H9 (cell line): ENCODE measurements at regions not wholly inside any gene's neighbourhood (a gene's known extent, or its start where the extent isn't known, plus 50 kb on each side); places are given as distances from the start of the nearest gene placed in this dataset.
"Not testable (repeated sequence)": the region's sequence is repeated elsewhere in the genome, so short reads cannot be mapped to it uniquely, and the experiment has no call there.

Experiments used
- DNase-seq: peaks from one replicate; pipeline ENCODE4 v3.0.0-alpha.2; 2017
- H2AFZ ChIP-seq: one replicate; pipeline ENCODE4 v1.6.1; 2013; ENCODE audit warnings: mild to moderate bottlenecking, low read length, control low read depth, moderate library complexity
- H2AK5ac ChIP-seq: 2 replicates; pipeline ENCODE4 v1.6.1; 2013; ENCODE audit warnings: low read length, control low read depth, mixed read lengths; ENCODE audit not compliant: insufficient read length
- H2BK120ac ChIP-seq: one replicate; pipeline ENCODE4 v1.6.1; 2013; ENCODE audit warnings: low read depth, mild to moderate bottlenecking, low read length, control low read depth, inconsistent platforms; ENCODE audit not compliant: poor library complexity, severe bottlenecking
- H2BK12ac ChIP-seq: 2 replicates; pipeline ENCODE4 v1.6.1; 2013; ENCODE audit warnings: low read length, control low read depth, mixed read lengths, low read depth; ENCODE audit not compliant: insufficient read length
- H2BK15ac ChIP-seq: 2 replicates; pipeline ENCODE4 v1.6.1; 2013; ENCODE audit warnings: low read depth, low read length, control low read depth
- H2BK20ac ChIP-seq: one replicate; pipeline ENCODE4 v1.6.1; 2013; ENCODE audit warnings: low read depth, mild to moderate bottlenecking, low read length, control low read depth, inconsistent platforms; ENCODE audit not compliant: poor library complexity, severe bottlenecking
- H2BK5ac ChIP-seq: 2 replicates; pipeline ENCODE4 v1.6.1; 2013; ENCODE audit warnings: low read length, control low read depth, mixed read lengths; ENCODE audit not compliant: insufficient read length
- H3K14ac ChIP-seq: 2 replicates; pipeline ENCODE4 v1.6.1; 2013; ENCODE audit warnings: low read length, control low read depth; ENCODE audit not compliant: insufficient read depth
- H3K18ac ChIP-seq: 2 replicates; pipeline ENCODE4 v1.6.1; 2013; ENCODE audit warnings: low read depth, mild to moderate bottlenecking, mixed read lengths, low read length, control low read depth; ENCODE audit not compliant: insufficient read length
- H3K23ac ChIP-seq: 2 replicates; pipeline ENCODE4 v1.6.1; 2013; ENCODE audit warnings: low read length, control low read depth, mixed read lengths, low read depth; ENCODE audit not compliant: insufficient read length
- H3K23me2 ChIP-seq: 2 replicates; pipeline ENCODE4 v1.6.1; 2013; ENCODE audit warnings: low read depth, mild to moderate bottlenecking, mixed read lengths, low read length, control low read depth; ENCODE audit not compliant: insufficient read length, poor library complexity, severe bottlenecking
- H3K27ac ChIP-seq: 2 replicates; pipeline ENCODE4 v1.5.1; 2013; ENCODE audit warnings: low read length, control low read depth, mixed read lengths, low read depth; ENCODE audit not compliant: insufficient read length
- H3K27me3 ChIP-seq: 2 replicates; pipeline ENCODE4 v1.6.1; 2013; ENCODE audit warnings: low read length, control low read depth, inconsistent platforms; ENCODE audit not compliant: insufficient read depth
- H3K4ac ChIP-seq: 2 replicates; pipeline ENCODE4 v1.6.1; 2013; ENCODE audit warnings: low read depth, mild to moderate bottlenecking, control low read depth, inconsistent platforms, low read length, moderate library complexity
- H3K4me1 ChIP-seq: 2 replicates; pipeline ENCODE4 v1.6.1; 2013; ENCODE audit warnings: low read length, control low read depth, inconsistent platforms; ENCODE audit not compliant: insufficient read depth
- H3K4me2 ChIP-seq: 2 replicates; pipeline ENCODE4 v1.6.1; 2013; ENCODE audit warnings: low read length, control low read depth, mixed read lengths; ENCODE audit not compliant: insufficient read length, insufficient read depth
- H3K56ac ChIP-seq: 2 replicates; pipeline ENCODE4 v1.6.1; 2013; ENCODE audit warnings: low read depth, mild to moderate bottlenecking, mixed read lengths, low read length, control low read depth; ENCODE audit not compliant: insufficient read length
- H3K79me1 ChIP-seq: 2 replicates; pipeline ENCODE4 v1.6.1; 2013; ENCODE audit warnings: low read depth, mild to moderate bottlenecking, moderate library complexity, low read length, control low read depth, inconsistent platforms; ENCODE audit not compliant: insufficient read depth, poor library complexity, severe bottlenecking
- H3K79me2 ChIP-seq: 2 replicates; pipeline ENCODE4 v1.6.1; 2013; ENCODE audit warnings: low read length, control low read depth, inconsistent platforms; ENCODE audit not compliant: insufficient read depth
- H3K9ac ChIP-seq: 2 replicates; pipeline ENCODE4 v1.6.1; 2013; ENCODE audit warnings: low read length, control low read depth, mixed read lengths; ENCODE audit not compliant: insufficient read length; ENCODE audit errors: extremely low read depth
- H3K9me3 ChIP-seq: one replicate; pipeline ENCODE4 v1.6.1; 2013; ENCODE audit warnings: low read depth, low read length, inconsistent platforms; ENCODE audit not compliant: control insufficient read depth
- H3T11ph ChIP-seq: one replicate; pipeline ENCODE4 v1.6.1; 2013; ENCODE audit warnings: mild to moderate bottlenecking, low read length, control low read depth, inconsistent platforms
- H4K20me1 ChIP-seq: one replicate; pipeline ENCODE4 v1.6.1; 2013; ENCODE audit not compliant: control insufficient read depth, insufficient read length, insufficient read depth
- H4K5ac ChIP-seq: 2 replicates; pipeline ENCODE4 v1.6.1; 2013; ENCODE audit warnings: low read depth, mild to moderate bottlenecking, mixed read lengths, low read length, control low read depth; ENCODE audit not compliant: insufficient read length
- H4K8ac ChIP-seq: replicated peaks from 2 replicates; pipeline ENCODE4 v1.6.1; 2013; ENCODE audit warnings: low read length, control low read depth, mixed read lengths, low read depth; ENCODE audit not compliant: insufficient read length
- H4K91ac ChIP-seq: 2 replicates; pipeline ENCODE4 v1.6.1; 2013; ENCODE audit warnings: low read depth, mild to moderate bottlenecking, moderate library complexity, mixed read lengths, low read length, control low read depth; ENCODE audit not compliant: insufficient read length
- H3K27ac Mint-ChIP-seq, 3 experiments: 2 replicates in 2 of 3; 3 replicates in 1 of 3; pipeline ENCODE4 v1.8.0; 2020 to 2021; ENCODE audit warnings: mixed read lengths in 3 of 3, mild to moderate bottlenecking in 1 of 3, moderate library complexity in 1 of 3
- H3K27me3 Mint-ChIP-seq: 2 replicates; pipeline ENCODE4 v1.8.0; 2021; ENCODE audit warnings: low read depth, mild to moderate bottlenecking, moderate library complexity, mixed read lengths
- H3K36me3 Mint-ChIP-seq, 3 experiments: 2 replicates in 2 of 3; 3 replicates in 1 of 3; pipeline ENCODE4 v1.8.0; 2020 to 2021; ENCODE audit warnings: low read depth in 3 of 3, mixed read lengths in 3 of 3; ENCODE audit not compliant: insufficient read depth in 1 of 3
- H3K4me1 Mint-ChIP-seq, 2 experiments: 2 replicates each; pipeline ENCODE4 v1.8.0; 2020; ENCODE audit warnings: mixed read lengths in 2 of 2
- H3K4me3 Mint-ChIP-seq, 2 experiments: 2 replicates in 1 of 2; 3 replicates in 1 of 2; pipeline ENCODE4 v1.8.0; 2020 to 2021; ENCODE audit warnings: mild to moderate bottlenecking in 2 of 2, mixed read lengths in 2 of 2, moderate library complexity in 1 of 2
- H3K9me3 Mint-ChIP-seq, 2 experiments: 2 replicates in 1 of 2; 3 replicates in 1 of 2; pipeline ENCODE4 v1.8.0; 2020; ENCODE audit warnings: mild to moderate bottlenecking in 2 of 2, mixed read lengths in 2 of 2, moderate library complexity in 1 of 2
- WGBS: extraction: QIAGEN DNeasy Blood & Tissue Kit; methylation state at CpG from one replicate; pipeline ENCODE4 v1.1.7; 2013; ENCODE audit warnings: missing lambda C conversion rate, low lambda C conversion rate, mixed read lengths; ENCODE audit not compliant: insufficient read length; ENCODE audit errors: extremely low coverage; 5-methylcytosine and 5-hydroxymethylcytosine counted together
- TF ChIP-seq, protein P1 (sequence below): fragments of 200-600 bp; sonication (generic); conservative IDR thresholded peaks from 3 replicates; pipeline ENCODE4 v1.8.0; 2021; ENCODE audit warnings: antibody characterized with exemption, mild to moderate bottlenecking

DNA sequence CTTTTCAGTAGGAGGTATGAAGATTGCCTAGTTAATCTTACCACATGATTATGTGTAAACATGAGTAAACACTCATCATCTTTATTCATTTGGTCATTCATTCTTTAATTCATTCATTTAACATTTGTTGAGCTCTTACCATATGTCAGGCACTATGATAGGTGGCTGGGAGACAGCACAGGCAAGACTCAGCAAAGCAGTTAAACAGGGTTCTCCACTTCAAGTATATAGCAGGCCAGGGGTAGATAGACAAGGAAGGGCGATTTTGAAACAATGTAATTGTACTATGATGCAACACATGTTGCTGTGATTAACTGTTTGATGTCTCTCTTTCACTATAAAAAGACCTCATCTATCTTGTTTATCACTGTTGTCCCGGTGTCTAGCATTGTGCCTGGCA is 84.3 kb upstream of the GPR101 start:
- H2AFZ ChIP-seq: no peak overlapping the region
- no peak overlapping the region for H3K56ac ChIP-seq
- H3K4me2 ChIP-seq: no peak overlapping the region
- no peak overlapping the region for H2BK15ac ChIP-seq
- no peaks in the 10 kb centered on the region for H3K79me1 ChIP-seq
- H3K36me3 Mint-ChIP-seq: peaks cover 5 to 17% (median 7%) of the 10 kb centered on the region in 3 experiments; a peak in 5 of 7 replicates
- no peak overlapping the region for H4K91ac ChIP-seq
- H2BK12ac ChIP-seq: no peak overlapping the region
- no peak overlapping the region for H2BK20ac ChIP-seq
- peaks cover 48 to 71% of the 10 kb centered on the region in 2 experiments for H3K9me3 Mint-ChIP-seq
- no peak overlapping the region for H3K14ac ChIP-seq
- no peak for DNase-seq
- no peak overlapping the region for H2BK5ac ChIP-seq
- H3K27me3 ChIP-seq: no peaks in the 10 kb centered on the region
- TF ChIP-seq, protein P1, sequence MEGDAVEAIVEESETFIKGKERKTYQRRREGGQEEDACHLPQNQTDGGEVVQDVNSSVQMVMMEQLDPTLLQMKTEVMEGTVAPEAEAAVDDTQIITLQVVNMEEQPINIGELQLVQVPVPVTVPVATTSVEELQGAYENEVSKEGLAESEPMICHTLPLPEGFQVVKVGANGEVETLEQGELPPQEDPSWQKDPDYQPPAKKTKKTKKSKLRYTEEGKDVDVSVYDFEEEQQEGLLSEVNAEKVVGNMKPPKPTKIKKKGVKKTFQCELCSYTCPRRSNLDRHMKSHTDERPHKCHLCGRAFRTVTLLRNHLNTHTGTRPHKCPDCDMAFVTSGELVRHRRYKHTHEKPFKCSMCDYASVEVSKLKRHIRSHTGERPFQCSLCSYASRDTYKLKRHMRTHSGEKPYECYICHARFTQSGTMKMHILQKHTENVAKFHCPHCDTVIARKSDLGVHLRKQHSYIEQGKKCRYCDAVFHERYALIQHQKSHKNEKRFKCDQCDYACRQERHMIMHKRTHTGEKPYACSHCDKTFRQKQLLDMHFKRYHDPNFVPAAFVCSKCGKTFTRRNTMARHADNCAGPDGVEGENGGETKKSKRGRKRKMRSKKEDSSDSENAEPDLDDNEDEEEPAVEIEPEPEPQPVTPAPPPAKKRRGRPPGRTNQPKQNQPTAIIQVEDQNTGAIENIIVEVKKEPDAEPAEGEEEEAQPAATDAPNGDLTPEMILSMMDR: no peak
- H3K9me3 ChIP-seq: peaks cover 25% of the 10 kb centered on the region
- H3K4me1 Mint-ChIP-seq: no peaks in the 10 kb centered on the region
- no peaks in the 10 kb centered on the region for H3K4me1 ChIP-seq
- H3K79me2 ChIP-seq: no peaks in the 10 kb centered on the region
- no peak overlapping the region for H2BK120ac ChIP-seq
- WGBS: no CpG with 5 or more reads among the region's 2 CpGs
- no peak overlapping the region for H4K5ac ChIP-seq
- no peaks in the 10 kb centered on the region for H4K20me1 ChIP-seq
- H2AK5ac ChIP-seq: no peak overlapping the region
- H4K8ac ChIP-seq: no peak overlapping the region
- no peak overlapping the region for H3K18ac ChIP-seq
- H3K27me3 Mint-ChIP-seq: no peaks in the 10 kb centered on the region
- H3K23me2 ChIP-seq: no peaks in the 10 kb centered on the region
- no peak overlapping the region for H3K4me3 Mint-ChIP-seq
- no peak overlapping the region for H3K27ac Mint-ChIP-seq
- no peak overlapping the region for H3T11ph ChIP-seq
- H3K4ac ChIP-seq: no peak overlapping the region
- no peak overlapping the region for H3K27ac ChIP-seq
- no peak overlapping the region for H3K23ac ChIP-seq
- H3K9ac ChIP-seq: no peak overlapping the region

DNA sequence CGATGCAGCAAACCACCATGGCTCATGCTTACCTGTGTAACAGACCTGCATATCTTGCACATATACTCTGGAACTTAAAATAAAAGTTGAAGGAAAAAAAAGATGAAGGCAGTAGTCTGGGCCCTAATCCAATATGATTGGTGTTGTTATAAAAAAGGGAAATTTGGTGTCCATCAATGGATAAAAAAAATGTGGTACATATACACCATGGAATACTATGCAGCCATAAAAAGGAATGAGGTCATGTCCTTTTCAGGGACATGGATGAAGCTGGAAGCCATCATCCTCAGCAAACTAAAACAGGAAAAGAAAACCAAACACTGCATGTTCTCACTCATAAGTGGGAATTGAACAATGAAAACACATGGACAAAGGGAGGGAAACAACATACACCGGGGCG is 74.1 kb upstream of the GPR101 start:
- H3K4me2 ChIP-seq, H3K18ac ChIP-seq, H3K27ac ChIP-seq, H2AFZ ChIP-seq, H3K4me1 Mint-ChIP-seq, H4K91ac ChIP-seq, H3K9ac ChIP-seq, H3K23ac ChIP-seq, H3K4ac ChIP-seq, H3K79me2 ChIP-seq, H2AK5ac ChIP-seq, H3K27me3 ChIP-seq, H3K4me3 Mint-ChIP-seq, H3K56ac ChIP-seq, H3K36me3 Mint-ChIP-seq, H4K20me1 ChIP-seq, H3K4me1 ChIP-seq, H3K27ac Mint-ChIP-seq, H2BK12ac ChIP-seq, DNase-seq, H2BK120ac ChIP-seq, H3K23me2 ChIP-seq, H2BK20ac ChIP-seq, H3K27me3 Mint-ChIP-seq, H2BK15ac ChIP-seq, H3K79me1 ChIP-seq, H2BK5ac ChIP-seq, H3T11ph ChIP-seq, H4K8ac ChIP-seq, H3K14ac ChIP-seq, H4K5ac ChIP-seq: not testable (repeated sequence)
- no CpG with 5 or more reads among the region's 3 CpGs for WGBS
- peaks cover 45 to 50% of the 10 kb centered on the region in 2 experiments for H3K9me3 Mint-ChIP-seq
- peaks cover 24% of the 10 kb centered on the region for H3K9me3 ChIP-seq
